IMR-90 (cell line): ENCODE measurements at regions not wholly inside any gene's neighbourhood (a gene's known extent, or its start where the extent isn't known, plus 50 kb on each side); places are given as distances from the start of the nearest gene placed in this dataset.

Experiments used
- ATAC-seq: fragments of 200-7000 bp; cut with Tn5 transposase; 2 replicates; pipeline ENCODE4 v1.9.1; 2020; ENCODE audit warnings: low read depth, mild to moderate bottlenecking, moderate library complexity
- BruUV-seq: library from RNA; stranded (reverse); fragments of 400-500 nt; replicated peaks from 2 replicates; lab custom pipeline; 2021; lab: Mats Ljungman, UMichigan
- CTCF ChIA-PET: fragments of 300-600 bp; formaldehyde crosslinking; extraction: SDS; loops from one replicate; lab custom pipeline; 2021; ENCODE audit warnings: antibody characterized with exemption; lab: Yijun Ruan, JAX
- POLR2A ChIA-PET: fragments of 300-600 bp; sonication (Branson Sonifier 250); formaldehyde crosslinking; loops from one replicate; lab custom pipeline; 2022; ENCODE audit warnings: antibody characterized with exemption; ENCODE audit not compliant: unreplicated experiment; lab: Charles Lee
- DNase-seq: peaks from one replicate; pipeline ENCODE4 v3.0.0; 2013
- H2AFZ ChIP-seq: replicated peaks from 2 replicates; pipeline ENCODE3; 2013; ENCODE audit warnings: low read length, mild to moderate bottlenecking; ENCODE audit not compliant: poor library complexity
- H2AK5ac ChIP-seq: 2 replicates; pipeline ENCODE4 v1.6.1; 2013; ENCODE audit warnings: low read depth, low read length, inconsistent platforms
- H2AK9ac ChIP-seq: replicated peaks from 2 replicates; pipeline ENCODE3; 2013; ENCODE audit warnings: mild to moderate bottlenecking, low read depth, low read length, moderate library complexity; ENCODE audit not compliant: poor library complexity
- H2BK120ac ChIP-seq: 2 replicates; pipeline ENCODE4 v1.6.1; 2013; ENCODE audit warnings: low read depth, low read length, inconsistent platforms
- H2BK15ac ChIP-seq: 3 replicates; pipeline ENCODE4 v1.6.1; 2013; ENCODE audit warnings: low read depth, low read length, inconsistent platforms
- H2BK20ac ChIP-seq: 2 replicates; pipeline ENCODE4 v1.6.1; 2013; ENCODE audit warnings: low read depth, mild to moderate bottlenecking, inconsistent platforms, low read length, moderate library complexity
- H2BK5ac ChIP-seq: 2 replicates; pipeline ENCODE4 v1.6.1; 2013; ENCODE audit warnings: mild to moderate bottlenecking, low read depth, low read length, inconsistent platforms; ENCODE audit not compliant: poor library complexity, severe bottlenecking
- H3K14ac ChIP-seq: replicated peaks from 2 replicates; pipeline ENCODE4 v1.6.1; 2013; ENCODE audit warnings: low read depth, low read length, inconsistent platforms
- H3K18ac ChIP-seq: 2 replicates; pipeline ENCODE4 v1.6.1; 2013; ENCODE audit warnings: low read depth, low read length, control low read depth
- H3K23ac ChIP-seq: 2 replicates; pipeline ENCODE4 v1.6.1; 2013; ENCODE audit warnings: low read depth, low read length, inconsistent platforms
- H3K27ac ChIP-seq: 2 replicates; pipeline ENCODE4 v1.5.1; 2013; ENCODE audit warnings: mild to moderate bottlenecking, control low read depth, low read length; ENCODE audit not compliant: insufficient read depth
- H3K27me3 ChIP-seq: 2 replicates; pipeline ENCODE4 v1.6.1; 2013; ENCODE audit warnings: low read length; ENCODE audit not compliant: control insufficient read depth, insufficient read depth
- H3K36me3 ChIP-seq: 2 replicates; pipeline ENCODE4 v1.6.1; 2013; ENCODE audit warnings: low read length, mixed read lengths; ENCODE audit not compliant: control insufficient read depth, insufficient read depth
- H3K4ac ChIP-seq: 2 replicates; pipeline ENCODE4 v1.6.1; 2013; ENCODE audit warnings: low read depth, low read length, inconsistent platforms
- H3K4me1 ChIP-seq: 2 replicates; pipeline ENCODE4 v1.6.1; 2013; ENCODE audit warnings: low read length, mixed read lengths; ENCODE audit not compliant: control insufficient read depth, insufficient read depth
- H3K4me2 ChIP-seq: 2 replicates; pipeline ENCODE4 v1.6.1; 2013; ENCODE audit warnings: low read depth, mild to moderate bottlenecking, control low read depth, low read length, moderate library complexity
- H3K4me3 ChIP-seq: 2 replicates; pipeline ENCODE4 v1.5.1; 2013; ENCODE audit warnings: low read depth, mild to moderate bottlenecking, control low read depth, low read length, moderate library complexity; ENCODE audit not compliant: insufficient read depth
- H3K56ac ChIP-seq: 2 replicates; pipeline ENCODE4 v1.6.1; 2013; ENCODE audit warnings: low read length, inconsistent platforms; ENCODE audit not compliant: insufficient read depth; ENCODE audit errors: extremely low read depth
- H3K79me1 ChIP-seq, 2 experiments: 2 replicates each; pipeline ENCODE4 v1.6.1; 2013; ENCODE audit warnings: low read length in 2 of 2, inconsistent platforms in 1 of 2, low read depth in 1 of 2
- H3K9ac ChIP-seq: 2 replicates; pipeline ENCODE4 v1.6.1; 2013; ENCODE audit warnings: low read depth, low read length, control low read depth
- H3K9me1 ChIP-seq: 2 replicates; pipeline ENCODE4 v1.6.1; 2013; ENCODE audit warnings: low read length, inconsistent platforms; ENCODE audit not compliant: insufficient read depth
- H3K9me3 ChIP-seq: 2 replicates; pipeline ENCODE4 v1.6.1; 2013; ENCODE audit warnings: low read length; ENCODE audit not compliant: control insufficient read depth, insufficient read depth
- H4K20me1 ChIP-seq: 2 replicates; pipeline ENCODE4 v1.6.1; 2013; ENCODE audit warnings: low read length, inconsistent platforms; ENCODE audit not compliant: insufficient read depth
- H4K5ac ChIP-seq: 2 replicates; pipeline ENCODE4 v1.6.1; 2013; ENCODE audit warnings: mild to moderate bottlenecking, low read depth, low read length, control low read depth
- H4K8ac ChIP-seq, 2 experiments: 2 replicates each; pipeline ENCODE4 v1.6.1; 2013; ENCODE audit warnings: low read depth in 2 of 2, low read length in 2 of 2, control low read depth in 1 of 2, inconsistent platforms in 1 of 2
- H4K91ac ChIP-seq: 2 replicates; pipeline ENCODE4 v1.6.1; 2013; ENCODE audit warnings: low read depth, low read length, inconsistent platforms; ENCODE audit not compliant: insufficient read depth
- BHLHE40 ChIP-seq: fragments of 150-350 bp; IDR thresholded peaks from 2 replicates; pipeline ENCODE4 v1.6.1; 2016; ENCODE audit warnings: mild to moderate bottlenecking, low read depth, low read length
- CEBPB ChIP-seq: IDR thresholded peaks from 2 replicates; pipeline ENCODE4 v1.6.1; 2012; ENCODE audit warnings: low read depth, low read length, improper control_type of control experiment
- CHD1 ChIP-seq: IDR thresholded peaks from 2 replicates; pipeline ENCODE4 v1.6.1; 2012; ENCODE audit warnings: low read depth, low read length, improper control_type of control experiment
- ELK1 ChIP-seq: fragments of 150-350 bp; IDR thresholded peaks from 2 replicates; pipeline ENCODE4 v1.6.1; 2016; ENCODE audit warnings: low read depth, mild to moderate bottlenecking, low read length, moderate library complexity, borderline replicate concordance
- FOS ChIP-seq: fragments of 150-350 bp; IDR thresholded peaks from 2 replicates; pipeline ENCODE4 v1.6.1; 2016; ENCODE audit warnings: low read depth, low read length
- MAFK ChIP-seq: IDR thresholded peaks from 2 replicates; pipeline ENCODE4 v1.6.1; 2012; ENCODE audit warnings: low read depth, low read length, improper control_type of control experiment
- MAZ ChIP-seq: IDR thresholded peaks from 2 replicates; pipeline ENCODE4 v1.6.1; 2012; ENCODE audit warnings: low read depth, mild to moderate bottlenecking, low read length, improper control_type of control experiment, moderate library complexity, borderline replicate concordance
- MXI1 ChIP-seq: IDR thresholded peaks from 2 replicates; pipeline ENCODE4 v1.6.1; 2012; ENCODE audit warnings: low read depth, mild to moderate bottlenecking, low read length, moderate library complexity, borderline replicate concordance
- NFE2L2 ChIP-seq: fragments of 150-350 bp; IDR thresholded peaks from 2 replicates; pipeline ENCODE4 v1.6.1; 2016; ENCODE audit warnings: low read depth, mild to moderate bottlenecking, low read length
- POLR2A ChIP-seq: IDR thresholded peaks from 2 replicates; pipeline ENCODE4 v1.6.1; 2012; ENCODE audit warnings: mild to moderate bottlenecking, low read depth, low read length
- RAD21 ChIP-seq: IDR thresholded peaks from 2 replicates; pipeline ENCODE4 v1.6.1; 2012; ENCODE audit warnings: low read length, improper control_type of control experiment
- RCOR1 ChIP-seq: IDR thresholded peaks from 2 replicates; pipeline ENCODE4 v1.6.1; 2012; ENCODE audit warnings: mild to moderate bottlenecking, low read length, improper control_type of control experiment; ENCODE audit not compliant: insufficient replicate concordance
- RFX5 ChIP-seq: IDR thresholded peaks from 2 replicates; pipeline ENCODE4 v1.8.0; 2012; ENCODE audit warnings: low read depth, mild to moderate bottlenecking, low read length, moderate library complexity
- SMC3 ChIP-seq: fragments of 150-350 bp; IDR thresholded peaks from 2 replicates; pipeline ENCODE4 v1.6.1; 2016; ENCODE audit warnings: low read depth, mild to moderate bottlenecking, antibody characterized with exemption, low read length, moderate library complexity
- WGBS, 2 experiments: methylation state at CpG; one replicate each; pipeline versions ENCODE4 v1.1.5 to v1.1.7; 2013; ENCODE audit warnings: missing lambda C conversion rate in 2 of 2; ENCODE audit not compliant: insufficient read length in 1 of 2; ENCODE audit errors: extremely low coverage in 2 of 2; 5-methylcytosine and 5-hydroxymethylcytosine counted together
- dilution Hi-C: fragments of 300-500 bp; cut with HindIII; formaldehyde crosslinking; loops from one replicate; pipeline ENCODE4 v1.14.3; 2018; ENCODE audit warnings: low sequenced_read_pairs; ENCODE audit not compliant: unreplicated experiment
- in situ Hi-C: fragments of 300-500 bp; cut with MboI; formaldehyde crosslinking; loops from 3 replicates; pipeline ENCODE4 v1.14.3; 2019; ENCODE audit warnings: low sequenced_read_pairs, inconsistent platforms, mixed read lengths
- intact Hi-C: fragments of 100-400 bp; cut with micrococcal nuclease; formaldehyde crosslinking; loops from 2 replicates; pipeline ENCODE4 v1.10.0; 2022
- TF ChIP-seq, protein P1 (sequence below): conservative IDR thresholded peaks from 2 replicates; pipeline ENCODE4 v1.5.1; 2012; ENCODE audit warnings: mild to moderate bottlenecking, low read depth, low read length, improper control_type of control experiment
- TF ChIP-seq, protein P2 (sequence below): fragments of 150-350 bp; IDR thresholded peaks from 2 replicates; pipeline ENCODE4 v1.6.1; 2017; ENCODE audit warnings: mild to moderate bottlenecking, antibody characterized with exemption, low read length, low read depth

DNA sequence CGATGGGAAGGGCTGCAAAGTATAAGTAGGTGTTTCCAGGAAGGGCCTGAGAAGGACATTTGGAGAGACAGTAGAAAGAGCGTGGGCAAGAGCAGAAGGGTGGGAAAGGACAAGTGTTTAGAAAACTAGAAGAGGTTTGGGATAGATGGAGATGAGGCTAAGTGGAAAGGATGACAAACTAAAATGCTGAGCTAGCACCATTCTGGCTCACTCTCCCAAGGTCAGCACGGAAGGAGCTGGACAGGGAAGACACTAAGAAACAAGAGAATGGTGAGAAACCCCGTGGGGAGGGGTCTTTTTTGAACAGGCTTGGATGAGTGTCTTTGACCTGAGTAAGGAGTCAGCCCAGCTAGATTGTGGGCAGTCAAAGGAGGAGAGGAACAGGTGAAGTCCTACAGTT is 286.0 kb downstream of the CDK5RAP2 start:
- dilution Hi-C loops: no loop called here
- Histone ChIP-seq H4K91ac (no peak overlapping the region), H2BK20ac (no peak overlapping the region), H3K4ac (no peak overlapping the region), H3K18ac (no peak overlapping the region), H2BK15ac (no peak overlapping the region), H3K56ac (no peak overlapping the region), H3K79me1 (no peaks in the 10 kb centered on the region), H2AK9ac (no peak overlapping the region), H3K4me1 (no peaks in the 10 kb centered on the region), H2BK5ac (no peak overlapping the region), H3K14ac (no peak overlapping the region), H3K4me3 (no peak overlapping the region), H3K23ac (no peak overlapping the region), H3K27ac (no peak overlapping the region), H3K36me3 (no peaks in the 10 kb centered on the region), H2BK120ac (no peak overlapping the region), H2AFZ (no peak overlapping the region), H3K9me1 (no peaks in the 10 kb centered on the region), H4K5ac (no peak overlapping the region), H4K20me1 (no peaks in the 10 kb centered on the region), H3K9ac (no peak overlapping the region), H3K27me3 (no peaks in the 10 kb centered on the region), H3K9me3 (no peaks in the 10 kb centered on the region), H4K8ac (no peak overlapping the region), H3K4me2 (no peak overlapping the region), H2AK5ac (no peak overlapping the region)
- DNase-seq: no peak
- POLR2A ChIA-PET: no interaction called here
- ATAC-seq: no peak
- CTCF ChIA-PET: no interaction called here
- intact Hi-C loops: no loop called here
- in situ Hi-C loops: no loop called here
- TF ChIP-seq RFX5 (no peak), RAD21 (no peak), SMC3 (no peak), MAFK (no peak; the same call in 1 of the 2 replicates), ELK1 (no peak), NFE2L2 (no peak), FOS (no peak), MAZ (no peak), CHD1 (no peak), POLR2A (no peak), MXI1 (no peak), RCOR1 (no peak), BHLHE40 (no peak), CEBPB (no peak)
- TF ChIP-seq, protein P1, sequence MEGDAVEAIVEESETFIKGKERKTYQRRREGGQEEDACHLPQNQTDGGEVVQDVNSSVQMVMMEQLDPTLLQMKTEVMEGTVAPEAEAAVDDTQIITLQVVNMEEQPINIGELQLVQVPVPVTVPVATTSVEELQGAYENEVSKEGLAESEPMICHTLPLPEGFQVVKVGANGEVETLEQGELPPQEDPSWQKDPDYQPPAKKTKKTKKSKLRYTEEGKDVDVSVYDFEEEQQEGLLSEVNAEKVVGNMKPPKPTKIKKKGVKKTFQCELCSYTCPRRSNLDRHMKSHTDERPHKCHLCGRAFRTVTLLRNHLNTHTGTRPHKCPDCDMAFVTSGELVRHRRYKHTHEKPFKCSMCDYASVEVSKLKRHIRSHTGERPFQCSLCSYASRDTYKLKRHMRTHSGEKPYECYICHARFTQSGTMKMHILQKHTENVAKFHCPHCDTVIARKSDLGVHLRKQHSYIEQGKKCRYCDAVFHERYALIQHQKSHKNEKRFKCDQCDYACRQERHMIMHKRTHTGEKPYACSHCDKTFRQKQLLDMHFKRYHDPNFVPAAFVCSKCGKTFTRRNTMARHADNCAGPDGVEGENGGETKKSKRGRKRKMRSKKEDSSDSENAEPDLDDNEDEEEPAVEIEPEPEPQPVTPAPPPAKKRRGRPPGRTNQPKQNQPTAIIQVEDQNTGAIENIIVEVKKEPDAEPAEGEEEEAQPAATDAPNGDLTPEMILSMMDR: no peak
- TF ChIP-seq, protein P2, sequence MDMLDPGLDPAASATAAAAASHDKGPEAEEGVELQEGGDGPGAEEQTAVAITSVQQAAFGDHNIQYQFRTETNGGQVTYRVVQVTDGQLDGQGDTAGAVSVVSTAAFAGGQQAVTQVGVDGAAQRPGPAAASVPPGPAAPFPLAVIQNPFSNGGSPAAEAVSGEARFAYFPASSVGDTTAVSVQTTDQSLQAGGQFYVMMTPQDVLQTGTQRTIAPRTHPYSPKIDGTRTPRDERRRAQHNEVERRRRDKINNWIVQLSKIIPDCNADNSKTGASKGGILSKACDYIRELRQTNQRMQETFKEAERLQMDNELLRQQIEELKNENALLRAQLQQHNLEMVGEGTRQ: no peak
- 28% methylated on average over 2 of the region's 4 CpGs; no CpG with 5 or more reads in 1 of the 2 experiments for WGBS, 2 experiments
- BruUV-seq: no TSS peak
